ENCODE measurements at regions not wholly inside any gene's neighbourhood (a gene's known extent, or its start where the extent isn't known, plus 50 kb on each side); places are given as distances from the start of the nearest gene placed in this dataset.

GRCh38 chr20:60332523-60332922 is 374.3 kb downstream of the CDH26 start:
- DNase-seq (no peak), ATAC-seq (no peak)
- Histone ChIP-seq H2AFZ (ENCODE audit: low read length) (no peak overlapping the region), H4K20me1 (ENCODE audit: low read length) (no peaks in the 10 kb centered on the region), H3K4me1 (ENCODE audit: insufficient read depth, low read length) (no peaks in the 10 kb centered on the region), H3K9me2 (replicated peaks; ENCODE audit: low read length) (no peaks in the 10 kb centered on the region), H3K9ac (ENCODE audit: low read length) (no peak overlapping the region), H3K4me2 (ENCODE audit: low read length) (no peak overlapping the region), H3K27me3 (ENCODE audit: low read length) (0 out of 2 replicates have a peak, but pooled peaks cover 3% of the 10 kb centered on the region), H3K79me2 (ENCODE audit: low read length) (no peaks in the 10 kb centered on the region), H3F3A (ENCODE audit: low read length, unreplicated experiment) (no peaks in the 10 kb centered on the region), H3K36me3 (ENCODE audit: low read depth, low read length) (no peaks in the 10 kb centered on the region), H3K4me3 (ENCODE audit: low read length) (no peak overlapping the region), H3K9me3 (ENCODE audit: low read length) (no peaks in the 10 kb centered on the region), H3K27ac (ENCODE audit: low read length) (no peak overlapping the region)
- intact Hi-C loops (cut with micrococcal nuclease), result no loop called here
- CTCF ChIA-PET, result no interaction called here
- no TSS peak for BruUV-seq (replicated peaks)
- TF ChIP-seq EZH2phosphoT487 (IDR thresholded peaks at IDR 0.05; ENCODE audit: borderline replicate concordance, low read length), result no peak
- no peak for TF ChIP-seq CTCF (conservative IDR thresholded peaks at IDR 0.05; ENCODE audit: low read depth, low read length)
- TF ChIP-seq EZH2 (IDR thresholded peaks at IDR 0.05; ENCODE audit: low read length, unreplicated experiment), result no peak
- POLR2A ChIA-PET (ENCODE audit: unreplicated experiment), result no interaction called here

GRCh38 chr20:60334911-60335310 is 376.7 kb downstream of the CDH26 start:
- H3K4me2 ChIP-seq (ENCODE audit: low read length), result no peak overlapping the region
- POLR2A ChIA-PET (ENCODE audit: unreplicated experiment), result no interaction called here

More at GRCh38 chr20:60334911-60335310, 376.7 kb downstream of the CDH26 start:
- Histone ChIP-seq H3K9me3 (ENCODE audit: low read length) (0 out of 2 replicates have a peak, but pooled peaks cover 4% of the 10 kb centered on the region), H3K9ac (ENCODE audit: low read length) (no peak overlapping the region), H3K4me1 (ENCODE audit: insufficient read depth, low read length) (no peaks in the 10 kb centered on the region), H3K9me2 (replicated peaks; ENCODE audit: low read length) (no peaks in the 10 kb centered on the region), H2AFZ (ENCODE audit: low read length) (no peak overlapping the region), H3K4me3 (ENCODE audit: low read length) (no peak overlapping the region), H3K27ac (ENCODE audit: low read length) (no peak overlapping the region), H3K79me2 (ENCODE audit: low read length) (no peaks in the 10 kb centered on the region), H3F3A (ENCODE audit: low read length, unreplicated experiment) (no peaks in the 10 kb centered on the region), H3K27me3 (ENCODE audit: low read length) (0 out of 2 replicates have a peak, but pooled peaks cover 3% of the 10 kb centered on the region), H4K20me1 (ENCODE audit: low read length) (no peaks in the 10 kb centered on the region), H3K36me3 (ENCODE audit: low read depth, low read length) (no peaks in the 10 kb centered on the region)
- TF ChIP-seq EZH2phosphoT487 (IDR thresholded peaks at IDR 0.05; ENCODE audit: borderline replicate concordance, low read length) (no peak), CTCF (conservative IDR thresholded peaks at IDR 0.05; ENCODE audit: low read depth, low read length) (no peak), EZH2 (IDR thresholded peaks at IDR 0.05; ENCODE audit: low read length, unreplicated experiment) (no peak)
- ATAC-seq, result no peak
- DNase-seq, result no peak
- intact Hi-C loops (cut with micrococcal nuclease), result no loop called here
- CTCF ChIA-PET, result no interaction called here
- BruUV-seq (replicated peaks), result no TSS peak
